Left ventricle myocardium inferior (tissue), 1 donor: ENCODE measurements at regions not wholly inside any gene's neighbourhood (a gene's known extent, or its start where the extent isn't known, plus 50 kb on each side); places are given as distances from the start of the nearest gene placed in this dataset.

Experiments
- DNase-seq: peaks from one replicate; pipeline ENCODE4 v3.0.0-alpha.2; 2020
- H3K27ac ChIP-seq: fragments of 200-600 bp; replicated peaks from 2 replicates; pipeline ENCODE4 v1.8.0; 2021
- H3K27me3 ChIP-seq: fragments of 200-600 bp; 2 replicates; pipeline ENCODE4 v1.8.0; 2021; ENCODE audit warnings: low read depth
- H3K36me3 ChIP-seq: fragments of 200-600 bp; 2 replicates; pipeline ENCODE4 v1.8.0; 2021
- H3K4me1 ChIP-seq: fragments of 200-600 bp; 2 replicates; pipeline ENCODE4 v1.8.0; 2021
- H3K4me3 ChIP-seq: fragments of 200-600 bp; 2 replicates; pipeline ENCODE4 v1.8.0; 2021; ENCODE audit warnings: mild to moderate bottlenecking, moderate library complexity
- H3K9me3 ChIP-seq: fragments of 200-600 bp; replicated peaks from 2 replicates; pipeline ENCODE4 v1.8.0; 2021
- CTCF ChIP-seq: fragments of 200-600 bp; IDR thresholded peaks from 2 replicates; pipeline ENCODE4 v1.8.0; 2021; ENCODE audit warnings: antibody characterized with exemption, mild to moderate bottlenecking, borderline replicate concordance
- intact Hi-C: fragments of 100-400 bp; cut with micrococcal nuclease; formaldehyde crosslinking; loops from one replicate; pipeline ENCODE4 v1.11.0; 2022
- donor health status: DM: no; HTN: yes; CAD: no; lungs with severe emphysema.

GRCh38 chr2:235291461-235291860 is 202.4 kb upstream of the AGAP1 start:
- no peaks in the 10 kb centered on the region for H3K36me3 ChIP-seq
- no peak overlapping the region for H3K27ac ChIP-seq
- H3K4me1 ChIP-seq, result no peaks in the 10 kb centered on the region
- no peak overlapping the region for H3K4me3 ChIP-seq
- peaks cover 56% of the 10 kb centered on the region for H3K27me3 ChIP-seq
- H3K9me3 ChIP-seq, result no peaks in the 10 kb centered on the region
- intact Hi-C loops, result no loop called here
- TF ChIP-seq CTCF, result no peak
- no peak for DNase-seq

GRCh38 chr2:235293061-235293460 is 200.8 kb upstream of the AGAP1 start:
- H3K9me3 ChIP-seq, result no peaks in the 10 kb centered on the region
- no peak overlapping the region for H3K4me3 ChIP-seq
- H3K36me3 ChIP-seq, result no peaks in the 10 kb centered on the region
- H3K27ac ChIP-seq, result no peak overlapping the region
- no peaks in the 10 kb centered on the region for H3K4me1 ChIP-seq
- DNase-seq, result no peak
- intact Hi-C loops, result no loop called here
- peaks cover 66% of the 10 kb centered on the region for H3K27me3 ChIP-seq
- no peak for TF ChIP-seq CTCF

- intact Hi-C loops, result no loop called here
- Histone ChIP-seq H3K27me3 (peaks cover 81% of the 10 kb centered on the region), H3K36me3 (no peaks in the 10 kb centered on the region), H3K9me3 (no peaks in the 10 kb centered on the region), H3K4me3 (no peak overlapping the region), H3K4me1 (peaks cover 4% of the 10 kb centered on the region), H3K27ac (no peak overlapping the region)
- TF ChIP-seq CTCF, result no peak
- no peak for DNase-seq
Measured at GRCh38 chr2:235295831-235296230, 198.0 kb upstream of the AGAP1 start.

GRCh38 chr2:235300368-235301201 is 193.3 kb upstream of the AGAP1 start:
- DNase-seq, result no peak

More at GRCh38 chr2:235300368-235301201, 193.3 kb upstream of the AGAP1 start:
- Histone ChIP-seq H3K36me3 (no peaks in the 10 kb centered on the region), H3K27ac (no peak overlapping the region), H3K4me1 (peaks cover 4% of the 10 kb centered on the region), H3K27me3 (peaks cover 80% of the 10 kb centered on the region), H3K9me3 (no peaks in the 10 kb centered on the region), H3K4me3 (no peak overlapping the region)
- intact Hi-C loops, result no loop called here
- no peak for TF ChIP-seq CTCF
